HEK293T (cell line): ENCODE measurements at regions not wholly inside any gene's neighbourhood (a gene's known extent, or its start where the extent isn't known, plus 50 kb on each side); places are given as distances from the start of the nearest gene placed in this dataset.
"Not testable (repeated sequence)": the region's sequence is repeated elsewhere in the genome, so short reads cannot be mapped to it uniquely, and the experiment has no call there.

ENCODE experiments used
- CTCF ChIA-PET: fragments of 350-600 bp; formaldehyde crosslinking; extraction: SDS; loops from one replicate; lab custom pipeline; 2021; ENCODE audit warnings: antibody characterized with exemption, inconsistent platforms; lab: Yijun Ruan, JAX
- POLR2A ChIA-PET: fragments of 350-600 bp; formaldehyde crosslinking; extraction: SDS; loops from one replicate; lab custom pipeline; 2020; ENCODE audit warnings: antibody characterized with exemption, inconsistent platforms; lab: Yijun Ruan, JAX
- DNase-seq: peaks from one replicate; pipeline ENCODE4 v3.0.0; 2012; ENCODE audit warnings: mixed read lengths; ENCODE audit errors: extremely low spot score
- ARNT ChIP-seq: fragments of 450-650 bp; IDR thresholded peaks from 2 replicates; pipeline ENCODE4 v1.6.1; 2017; ENCODE audit warnings: mild to moderate bottlenecking
- BHLHE40 ChIP-seq: fragments of 450-650 bp; IDR thresholded peaks from 2 replicates; pipeline ENCODE4 v1.6.1; 2016; ENCODE audit warnings: mild to moderate bottlenecking, moderate library complexity, borderline replicate concordance
- CTBP1 ChIP-seq: fragments of 450-650 bp; IDR thresholded peaks from 2 replicates; pipeline ENCODE4 v1.6.1; 2016; ENCODE audit warnings: borderline replicate concordance
- ELF4 ChIP-seq: fragments of 450-650 bp; IDR thresholded peaks from 2 replicates; pipeline ENCODE4 v1.6.1; 2017; ENCODE audit warnings: antibody characterized with exemption
- FOXA1 ChIP-seq: fragments of 450-650 bp; IDR thresholded peaks from 2 replicates; pipeline ENCODE4 v1.6.1; 2016; ENCODE audit warnings: mild to moderate bottlenecking
- FOXK2 ChIP-seq: fragments of 450-650 bp; IDR thresholded peaks from 2 replicates; pipeline ENCODE4 v1.6.1; 2016; ENCODE audit warnings: mild to moderate bottlenecking
- FOXM1 ChIP-seq: fragments of 450-650 bp; IDR thresholded peaks from 2 replicates; pipeline ENCODE4 v1.6.1; 2017; ENCODE audit warnings: mild to moderate bottlenecking, borderline replicate concordance
- HDGF ChIP-seq: fragments of 450-650 bp; IDR thresholded peaks from 2 replicates; pipeline ENCODE4 v1.6.1; 2017; ENCODE audit warnings: antibody characterized with exemption, borderline replicate concordance
- L3MBTL2 ChIP-seq: fragments of 450-650 bp; conservative IDR thresholded peaks from 2 replicates; pipeline ENCODE4 v1.6.1; 2016; ENCODE audit warnings: mild to moderate bottlenecking
- LEF1 ChIP-seq: fragments of 450-650 bp; IDR thresholded peaks from 2 replicates; pipeline ENCODE4 v1.6.1; 2017; ENCODE audit warnings: mild to moderate bottlenecking, borderline replicate concordance
- NFRKB ChIP-seq: fragments of 450-650 bp; IDR thresholded peaks from 2 replicates; pipeline ENCODE4 v1.6.1; 2016; ENCODE audit warnings: mild to moderate bottlenecking, moderate library complexity
- SP1 ChIP-seq: fragments of 450-650 bp; IDR thresholded peaks from 2 replicates; pipeline ENCODE4 v1.6.1; 2017
- SUZ12 ChIP-seq: fragments of 450-650 bp; IDR thresholded peaks from 2 replicates; pipeline ENCODE4 v1.6.1; 2016; ENCODE audit warnings: mild to moderate bottlenecking
- TARDBP ChIP-seq: fragments of 450-650 bp; IDR thresholded peaks from 2 replicates; pipeline ENCODE4 v1.6.1; 2016
- ZNF384 ChIP-seq: fragments of 450-650 bp; IDR thresholded peaks from 2 replicates; pipeline ENCODE4 v1.6.1; 2016
- TF ChIP-seq, protein P1 (sequence below): fragments of 450-650 bp; IDR thresholded peaks from 2 replicates; pipeline ENCODE4 v1.6.1; 2016

DNA sequence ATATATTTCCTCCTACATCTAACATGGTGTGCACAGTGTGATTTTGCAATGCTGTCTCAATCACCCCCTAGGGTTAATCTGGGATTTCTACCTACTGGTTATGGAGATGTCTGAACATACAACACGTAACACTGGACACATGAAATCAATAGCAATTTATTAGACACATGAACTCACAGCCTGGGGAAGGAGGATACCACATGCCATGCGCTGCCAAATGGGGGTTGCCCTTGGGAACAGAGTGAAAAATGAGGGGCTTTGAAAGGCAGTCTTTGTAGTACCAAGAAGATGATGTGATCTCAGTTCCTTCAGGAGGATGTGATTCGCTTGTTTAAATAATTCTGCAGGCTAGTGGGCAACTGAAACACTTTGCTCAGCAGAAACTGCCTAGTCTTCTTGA is 253.6 kb upstream of the LRRC4C start:
- no peak for DNase-seq
- ChIA-PET CTCF (no interaction called here), POLR2A (no interaction called here)
- TF ChIP-seq HDGF (no peak), NFRKB (no peak)

DNA sequence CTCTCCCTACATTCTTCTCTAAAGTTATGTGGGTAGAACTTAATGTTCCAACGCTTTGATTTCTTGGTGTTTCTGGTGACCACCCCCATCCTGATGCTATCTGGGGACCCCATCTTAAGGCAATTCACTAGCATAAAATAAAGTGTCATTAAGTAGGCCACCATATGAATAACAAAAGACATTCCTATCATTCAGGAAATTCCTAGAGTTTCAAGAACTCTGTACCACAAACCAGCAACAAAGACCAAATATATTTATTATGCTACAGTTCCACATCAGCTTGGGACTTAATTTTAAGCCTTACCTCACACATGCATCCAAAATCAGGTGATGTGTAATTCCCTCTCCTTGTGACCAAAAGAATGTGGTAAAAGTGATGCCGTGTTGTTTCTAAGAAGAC is 254.6 kb upstream of the LRRC4C start:
- ChIA-PET POLR2A (no interaction called here), CTCF (no interaction called here)
- TF ChIP-seq FOXK2: no peak
- no peak for TF ChIP-seq SUZ12
- no peak for TF ChIP-seq L3MBTL2
- no peak for TF ChIP-seq LEF1
- no peak for TF ChIP-seq ELF4
- no peak for TF ChIP-seq ZNF384
- no peak for TF ChIP-seq NFRKB
- TF ChIP-seq TARDBP: no peak
- TF ChIP-seq, protein P1, sequence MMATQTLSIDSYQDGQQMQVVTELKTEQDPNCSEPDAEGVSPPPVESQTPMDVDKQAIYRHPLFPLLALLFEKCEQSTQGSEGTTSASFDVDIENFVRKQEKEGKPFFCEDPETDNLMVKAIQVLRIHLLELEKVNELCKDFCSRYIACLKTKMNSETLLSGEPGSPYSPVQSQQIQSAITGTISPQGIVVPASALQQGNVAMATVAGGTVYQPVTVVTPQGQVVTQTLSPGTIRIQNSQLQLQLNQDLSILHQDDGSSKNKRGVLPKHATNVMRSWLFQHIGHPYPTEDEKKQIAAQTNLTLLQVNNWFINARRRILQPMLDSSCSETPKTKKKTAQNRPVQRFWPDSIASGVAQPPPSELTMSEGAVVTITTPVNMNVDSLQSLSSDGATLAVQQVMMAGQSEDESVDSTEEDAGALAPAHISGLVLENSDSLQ: no peak
- no peak for TF ChIP-seq CTBP1
- no peak for TF ChIP-seq ARNT
- no peak for TF ChIP-seq HDGF
- TF ChIP-seq SP1: no peak
- DNase-seq: no peak

DNA sequence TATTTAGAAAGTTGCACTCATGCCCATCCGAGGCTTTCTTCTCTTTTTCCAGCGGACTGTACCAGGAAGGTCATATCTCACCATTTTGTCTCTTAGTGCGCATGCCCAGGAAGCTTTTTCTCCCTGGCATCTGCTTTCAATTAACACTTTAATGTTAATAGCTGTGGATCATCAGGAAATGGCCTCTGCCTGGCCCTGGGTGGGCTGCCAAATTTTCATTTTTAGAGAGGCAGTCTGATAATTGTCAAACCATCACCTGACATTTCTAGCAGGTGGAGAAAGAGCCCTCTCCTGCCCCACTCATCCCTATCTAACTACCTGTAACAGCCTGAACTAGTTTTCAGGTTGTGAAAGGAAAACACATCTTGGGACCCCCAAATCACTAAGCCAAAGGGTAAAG is 257.4 kb upstream of the LRRC4C start:
- POLR2A ChIA-PET: no interaction called here
- no peak for DNase-seq
- TF ChIP-seq HDGF (no peak), FOXA1 (no peak), BHLHE40 (no peak), ARNT (no peak), FOXK2 (no peak), TARDBP (no peak), SP1 (no peak)
- CTCF ChIA-PET: no interaction called here

DNA sequence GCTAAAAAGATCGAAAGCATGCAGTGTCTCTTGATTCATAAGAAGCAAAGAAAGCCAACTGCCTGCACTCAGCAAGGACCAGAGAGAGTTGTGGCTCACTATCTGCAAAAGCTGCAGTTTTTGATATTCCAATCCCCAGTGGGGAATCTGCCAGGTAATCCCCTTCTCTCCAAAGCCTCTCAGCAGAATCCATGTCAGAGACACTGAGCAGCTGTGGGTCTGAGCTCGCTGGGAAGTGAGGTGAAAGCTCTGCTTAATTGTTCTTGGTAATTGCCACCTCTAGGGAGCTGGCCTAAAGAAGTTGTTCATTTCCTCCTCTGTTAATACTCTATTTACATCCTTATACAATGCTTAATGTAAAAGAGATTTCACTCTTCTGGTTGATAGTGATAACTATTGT is 261.3 kb upstream of the LRRC4C start:
- TF ChIP-seq SUZ12 (no peak), TARDBP (no peak), CTBP1 (no peak), ZNF384 (no peak)
- ChIA-PET CTCF (no interaction called here), POLR2A (no interaction called here)

DNA sequence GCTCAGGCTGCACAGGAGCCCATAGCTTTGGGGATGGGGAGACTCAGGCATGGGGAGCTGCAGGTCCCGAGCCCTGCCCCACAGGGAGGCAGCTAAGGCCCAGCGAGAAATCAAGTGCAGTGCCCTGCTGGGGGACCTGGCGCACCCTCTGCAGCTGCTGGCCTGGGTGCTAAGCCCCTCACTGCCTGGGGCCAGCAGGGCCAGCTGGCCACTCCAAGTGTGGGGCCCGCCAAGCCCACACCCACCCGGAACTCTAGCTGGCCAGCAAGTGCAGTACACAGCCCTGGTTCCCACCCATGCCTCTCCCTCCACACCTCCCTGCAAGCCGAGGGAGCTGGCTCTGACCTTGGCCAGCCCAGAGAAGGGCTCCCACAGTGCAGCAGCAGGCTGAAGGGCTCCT is 268.7 kb upstream of the LRRC4C start:
- CTCF ChIA-PET, POLR2A ChIA-PET, DNase-seq: not testable (repeated sequence)

More for the DNA sequence above, 261.3 kb upstream of the LRRC4C start:
- DNase-seq: no peak

DNA sequence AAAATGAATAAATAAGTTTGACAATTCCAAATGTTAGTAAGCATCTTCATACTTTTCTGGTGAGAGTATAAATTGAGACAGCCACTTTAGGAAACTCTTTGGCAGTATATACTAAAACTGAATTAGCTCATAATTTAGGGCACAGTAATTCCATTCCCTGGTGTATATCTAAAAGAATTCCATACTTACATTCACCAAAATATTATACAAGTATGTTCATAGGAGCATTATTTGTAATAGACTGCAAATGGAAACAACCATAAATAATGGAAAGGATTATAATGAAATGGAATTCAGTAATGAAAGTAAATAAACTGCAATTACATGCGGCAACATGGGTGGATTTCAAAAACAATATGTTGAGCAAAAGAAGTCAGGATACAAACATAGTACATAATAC is 315.8 kb upstream of the LRRC4C start:
- DNase-seq: no peak
- TF ChIP-seq BHLHE40 (no peak), FOXK2 (no peak), ZNF384 (no peak), NFRKB (no peak), L3MBTL2 (no peak), LEF1 (no peak), CTBP1 (no peak)
- TF ChIP-seq, protein P1: no peak
- CTCF ChIA-PET: no interaction called here
- POLR2A ChIA-PET: no interaction called here

DNA sequence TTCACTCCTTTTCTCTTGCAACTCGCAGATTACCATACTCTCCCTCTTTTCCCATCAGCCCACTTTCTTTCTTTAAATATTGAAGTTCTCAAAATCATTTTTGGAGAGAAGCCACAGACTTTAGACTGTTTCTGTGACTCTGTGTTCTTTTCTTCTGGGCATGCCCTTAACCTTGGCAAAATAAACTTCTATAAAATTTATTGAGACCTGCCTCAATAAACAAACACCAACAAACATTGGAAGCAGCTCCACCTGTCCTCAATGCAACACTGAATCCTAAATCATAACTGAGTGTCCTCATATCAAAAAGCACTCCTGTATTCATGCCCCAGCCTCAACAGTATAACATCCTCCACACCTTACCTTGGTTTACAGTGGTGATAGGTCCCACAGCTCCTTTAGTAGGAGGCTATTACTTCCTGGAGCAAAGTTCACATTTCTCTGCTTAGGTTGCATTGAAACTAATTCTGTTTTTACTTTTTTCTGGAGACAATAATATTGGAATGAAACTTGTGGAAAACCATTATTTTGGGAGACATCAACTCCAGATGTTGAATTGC is 320.0 kb upstream of the LRRC4C start:
- TF ChIP-seq TARDBP: no peak
- TF ChIP-seq ZNF384: no peak
- TF ChIP-seq, protein P1: no peak
- no peak for TF ChIP-seq CTBP1
- TF ChIP-seq L3MBTL2: no peak
- TF ChIP-seq FOXM1: no peak
- TF ChIP-seq NFRKB: no peak
- TF ChIP-seq ARNT: no peak
- no peak for TF ChIP-seq SUZ12
- TF ChIP-seq SP1: no peak
- no peak for DNase-seq
- POLR2A ChIA-PET: no interaction called here
- CTCF ChIA-PET: no interaction called here

DNA sequence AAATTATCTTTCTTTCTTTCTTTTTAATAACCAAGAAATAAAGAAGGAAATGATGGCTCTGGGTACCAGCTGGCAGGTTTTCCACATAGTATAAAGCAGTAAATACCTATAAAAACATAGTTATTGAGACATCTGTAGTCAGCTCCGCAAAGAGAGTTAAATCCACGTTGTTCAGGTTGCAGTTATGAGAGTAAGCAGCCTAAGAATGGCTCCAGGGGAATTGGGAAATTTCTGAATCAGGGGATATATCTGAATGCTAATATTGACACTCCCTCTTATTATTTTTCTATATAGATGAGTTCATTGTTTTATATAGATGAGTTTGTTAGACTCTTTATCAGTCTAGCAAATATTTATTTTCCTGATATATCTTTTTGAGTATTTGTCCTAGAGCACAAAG is 322.0 kb upstream of the LRRC4C start:
- no peak for TF ChIP-seq FOXM1
- no peak for TF ChIP-seq NFRKB
- no peak for TF ChIP-seq SP1
- no peak for TF ChIP-seq SUZ12
- TF ChIP-seq ELF4: no peak
- no peak for TF ChIP-seq L3MBTL2
- no peak for TF ChIP-seq LEF1
- no peak for TF ChIP-seq HDGF
- no peak for TF ChIP-seq FOXA1
- TF ChIP-seq BHLHE40: no peak
- no peak for TF ChIP-seq TARDBP
- no peak for TF ChIP-seq CTBP1
- TF ChIP-seq ZNF384: no peak
- TF ChIP-seq, protein P1: no peak
- TF ChIP-seq ARNT: no peak
- TF ChIP-seq FOXK2: no peak
- DNase-seq: no peak
- ChIA-PET POLR2A (no interaction called here), CTCF (no interaction called here)
